H9 (cell line): ENCODE measurements at regions not wholly inside any gene's neighbourhood (a gene's known extent, or its start where the extent isn't known, plus 50 kb on each side); places are given as distances from the start of the nearest gene placed in this dataset.

Experiments used
- DNase-seq: peaks from one replicate; pipeline ENCODE4 v3.0.0-alpha.2; 2017
- H2AFZ ChIP-seq: one replicate; pipeline ENCODE4 v1.6.1; 2013; ENCODE audit warnings: mild to moderate bottlenecking, low read length, control low read depth, moderate library complexity
- H2AK5ac ChIP-seq: 2 replicates; pipeline ENCODE4 v1.6.1; 2013; ENCODE audit warnings: low read length, control low read depth, mixed read lengths; ENCODE audit not compliant: insufficient read length
- H2BK120ac ChIP-seq: one replicate; pipeline ENCODE4 v1.6.1; 2013; ENCODE audit warnings: low read depth, mild to moderate bottlenecking, low read length, control low read depth, inconsistent platforms; ENCODE audit not compliant: poor library complexity, severe bottlenecking
- H2BK12ac ChIP-seq: 2 replicates; pipeline ENCODE4 v1.6.1; 2013; ENCODE audit warnings: low read length, control low read depth, mixed read lengths, low read depth; ENCODE audit not compliant: insufficient read length
- H2BK15ac ChIP-seq: 2 replicates; pipeline ENCODE4 v1.6.1; 2013; ENCODE audit warnings: low read depth, low read length, control low read depth
- H2BK20ac ChIP-seq: one replicate; pipeline ENCODE4 v1.6.1; 2013; ENCODE audit warnings: low read depth, mild to moderate bottlenecking, low read length, control low read depth, inconsistent platforms; ENCODE audit not compliant: poor library complexity, severe bottlenecking
- H2BK5ac ChIP-seq: 2 replicates; pipeline ENCODE4 v1.6.1; 2013; ENCODE audit warnings: low read length, control low read depth, mixed read lengths; ENCODE audit not compliant: insufficient read length
- H3K14ac ChIP-seq: 2 replicates; pipeline ENCODE4 v1.6.1; 2013; ENCODE audit warnings: low read length, control low read depth; ENCODE audit not compliant: insufficient read depth
- H3K18ac ChIP-seq: 2 replicates; pipeline ENCODE4 v1.6.1; 2013; ENCODE audit warnings: low read depth, mild to moderate bottlenecking, mixed read lengths, low read length, control low read depth; ENCODE audit not compliant: insufficient read length
- H3K23ac ChIP-seq: 2 replicates; pipeline ENCODE4 v1.6.1; 2013; ENCODE audit warnings: low read length, control low read depth, mixed read lengths, low read depth; ENCODE audit not compliant: insufficient read length
- H3K23me2 ChIP-seq: 2 replicates; pipeline ENCODE4 v1.6.1; 2013; ENCODE audit warnings: low read depth, mild to moderate bottlenecking, mixed read lengths, low read length, control low read depth; ENCODE audit not compliant: insufficient read length, poor library complexity, severe bottlenecking
- H3K27ac ChIP-seq: 2 replicates; pipeline ENCODE4 v1.5.1; 2013; ENCODE audit warnings: low read length, control low read depth, mixed read lengths, low read depth; ENCODE audit not compliant: insufficient read length
- H3K27me3 ChIP-seq: 2 replicates; pipeline ENCODE4 v1.6.1; 2013; ENCODE audit warnings: low read length, control low read depth, inconsistent platforms; ENCODE audit not compliant: insufficient read depth
- H3K4ac ChIP-seq: 2 replicates; pipeline ENCODE4 v1.6.1; 2013; ENCODE audit warnings: low read depth, mild to moderate bottlenecking, control low read depth, inconsistent platforms, low read length, moderate library complexity
- H3K4me1 ChIP-seq: 2 replicates; pipeline ENCODE4 v1.6.1; 2013; ENCODE audit warnings: low read length, control low read depth, inconsistent platforms; ENCODE audit not compliant: insufficient read depth
- H3K4me2 ChIP-seq: 2 replicates; pipeline ENCODE4 v1.6.1; 2013; ENCODE audit warnings: low read length, control low read depth, mixed read lengths; ENCODE audit not compliant: insufficient read length, insufficient read depth
- H3K56ac ChIP-seq: 2 replicates; pipeline ENCODE4 v1.6.1; 2013; ENCODE audit warnings: low read depth, mild to moderate bottlenecking, mixed read lengths, low read length, control low read depth; ENCODE audit not compliant: insufficient read length
- H3K79me1 ChIP-seq: 2 replicates; pipeline ENCODE4 v1.6.1; 2013; ENCODE audit warnings: low read depth, mild to moderate bottlenecking, moderate library complexity, low read length, control low read depth, inconsistent platforms; ENCODE audit not compliant: insufficient read depth, poor library complexity, severe bottlenecking
- H3K79me2 ChIP-seq: 2 replicates; pipeline ENCODE4 v1.6.1; 2013; ENCODE audit warnings: low read length, control low read depth, inconsistent platforms; ENCODE audit not compliant: insufficient read depth
- H3K9ac ChIP-seq: 2 replicates; pipeline ENCODE4 v1.6.1; 2013; ENCODE audit warnings: low read length, control low read depth, mixed read lengths; ENCODE audit not compliant: insufficient read length; ENCODE audit errors: extremely low read depth
- H3K9me3 ChIP-seq: one replicate; pipeline ENCODE4 v1.6.1; 2013; ENCODE audit warnings: low read depth, low read length, inconsistent platforms; ENCODE audit not compliant: control insufficient read depth
- H3T11ph ChIP-seq: one replicate; pipeline ENCODE4 v1.6.1; 2013; ENCODE audit warnings: mild to moderate bottlenecking, low read length, control low read depth, inconsistent platforms
- H4K20me1 ChIP-seq: one replicate; pipeline ENCODE4 v1.6.1; 2013; ENCODE audit not compliant: control insufficient read depth, insufficient read length, insufficient read depth
- H4K5ac ChIP-seq: 2 replicates; pipeline ENCODE4 v1.6.1; 2013; ENCODE audit warnings: low read depth, mild to moderate bottlenecking, mixed read lengths, low read length, control low read depth; ENCODE audit not compliant: insufficient read length
- H4K8ac ChIP-seq: replicated peaks from 2 replicates; pipeline ENCODE4 v1.6.1; 2013; ENCODE audit warnings: low read length, control low read depth, mixed read lengths, low read depth; ENCODE audit not compliant: insufficient read length
- H4K91ac ChIP-seq: 2 replicates; pipeline ENCODE4 v1.6.1; 2013; ENCODE audit warnings: low read depth, mild to moderate bottlenecking, moderate library complexity, mixed read lengths, low read length, control low read depth; ENCODE audit not compliant: insufficient read length
- H3K27ac Mint-ChIP-seq, 3 experiments: 2 replicates in 2 of 3; 3 replicates in 1 of 3; pipeline ENCODE4 v1.8.0; 2020 to 2021; ENCODE audit warnings: mixed read lengths in 3 of 3, mild to moderate bottlenecking in 1 of 3, moderate library complexity in 1 of 3
- H3K27me3 Mint-ChIP-seq: 2 replicates; pipeline ENCODE4 v1.8.0; 2021; ENCODE audit warnings: low read depth, mild to moderate bottlenecking, moderate library complexity, mixed read lengths
- H3K36me3 Mint-ChIP-seq, 3 experiments: 2 replicates in 2 of 3; 3 replicates in 1 of 3; pipeline ENCODE4 v1.8.0; 2020 to 2021; ENCODE audit warnings: low read depth in 3 of 3, mixed read lengths in 3 of 3; ENCODE audit not compliant: insufficient read depth in 1 of 3
- H3K4me1 Mint-ChIP-seq, 2 experiments: 2 replicates each; pipeline ENCODE4 v1.8.0; 2020; ENCODE audit warnings: mixed read lengths in 2 of 2
- H3K4me3 Mint-ChIP-seq, 2 experiments: 2 replicates in 1 of 2; 3 replicates in 1 of 2; pipeline ENCODE4 v1.8.0; 2020 to 2021; ENCODE audit warnings: mild to moderate bottlenecking in 2 of 2, mixed read lengths in 2 of 2, moderate library complexity in 1 of 2
- H3K9me3 Mint-ChIP-seq, 2 experiments: 2 replicates in 1 of 2; 3 replicates in 1 of 2; pipeline ENCODE4 v1.8.0; 2020; ENCODE audit warnings: mild to moderate bottlenecking in 2 of 2, mixed read lengths in 2 of 2, moderate library complexity in 1 of 2
- CTCF ChIP-seq: fragments of 200-600 bp; sonication (generic); conservative IDR thresholded peaks from 3 replicates; pipeline ENCODE4 v1.8.0; 2021; ENCODE audit warnings: antibody characterized with exemption, mild to moderate bottlenecking
- WGBS: extraction: QIAGEN DNeasy Blood & Tissue Kit; methylation state at CpG from one replicate; pipeline ENCODE4 v1.1.7; 2013; ENCODE audit warnings: missing lambda C conversion rate, low lambda C conversion rate, mixed read lengths; ENCODE audit not compliant: insufficient read length; ENCODE audit errors: extremely low coverage; 5-methylcytosine and 5-hydroxymethylcytosine counted together

DNA sequence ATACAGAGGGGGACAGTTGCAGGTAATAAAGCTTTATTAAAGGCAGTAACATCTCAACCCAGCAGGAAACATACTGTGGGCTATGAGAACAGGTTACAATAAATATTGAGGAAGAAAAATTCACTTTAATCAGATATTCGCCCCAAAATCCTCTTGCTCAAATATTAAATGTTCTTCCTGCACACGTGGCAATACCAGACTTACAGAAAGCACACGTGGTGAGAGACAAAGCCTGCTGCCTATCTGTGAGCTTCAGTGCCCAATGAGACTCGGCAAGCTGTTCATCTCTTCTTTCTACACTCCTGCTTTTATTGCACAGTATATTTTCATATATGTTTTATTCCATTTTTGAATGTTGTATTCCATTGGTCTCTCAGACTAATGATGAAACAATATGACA, 113.2 kb downstream of the OR13A1 start:
- Histone ChIP-seq H3K27me3 (no peaks in the 10 kb centered on the region), H3K9me3 (no peaks in the 10 kb centered on the region), H4K20me1 (no peaks in the 10 kb centered on the region), H2AK5ac (no peak overlapping the region), H2BK120ac (no peak overlapping the region), H4K91ac (no peak overlapping the region), H2BK5ac (no peak overlapping the region), H3K18ac (no peak overlapping the region), H3K56ac (no peak overlapping the region), H3K4ac (no peak overlapping the region), H3K79me2 (no peaks in the 10 kb centered on the region), H3K27ac (no peak overlapping the region), H3K4me1 (no peaks in the 10 kb centered on the region), H2BK12ac (no peak overlapping the region), H4K5ac (no peak overlapping the region), H3K9ac (no peak overlapping the region), H3K14ac (no peak overlapping the region), H3K23ac (no peak overlapping the region), H3K23me2 (no peaks in the 10 kb centered on the region), H4K8ac (no peak overlapping the region), H3K4me2 (no peak overlapping the region), H2BK15ac (no peak overlapping the region), H2AFZ (no peak overlapping the region), H2BK20ac (no peak overlapping the region), H3K79me1 (no peaks in the 10 kb centered on the region), H3T11ph (no peak overlapping the region)
- Mint-ChIP-seq H3K9me3 (no peaks in the 10 kb centered on the region), H3K4me3 (no peak overlapping the region), H3K36me3 (no peaks in the 10 kb centered on the region), H3K4me1 (no peaks in the 10 kb centered on the region), H3K27me3 (no peaks in the 10 kb centered on the region), H3K27ac (no peak overlapping the region)
- TF ChIP-seq CTCF = no peak
- no CpG with 5 or more reads among the region's 4 CpGs for WGBS
- DNase-seq = no peak
